ENCODE measurements at regions not wholly inside any gene's neighbourhood (a gene's known extent, or its start where the extent isn't known, plus 50 kb on each side); places are given as distances from the start of the nearest gene placed in this dataset.

GRCh38 chr5:62042007-62042406, 264.0 kb upstream of the KIF2A start:
- no peak for TF ChIP-seq EZH2phosphoT487 (IDR thresholded peaks at IDR 0.05; ENCODE audit: borderline replicate concordance, low read length)
- TF ChIP-seq CTCF (IDR thresholded peaks at IDR 0.05; ENCODE audit: low read depth, low read length, poor library complexity, severe bottlenecking) = no peak

All from DOHH2 (cell line).